ENCODE measurements at regions not wholly inside any gene's neighbourhood (a gene's known extent, or its start where the extent isn't known, plus 50 kb on each side); places are given as distances from the start of the nearest gene placed in this dataset.
"Not testable (repeated sequence)": the region's sequence is repeated elsewhere in the genome, so short reads cannot be mapped to it uniquely, and the experiment has no call there.

- no peak overlapping the region for H3K4me3 ChIP-seq (ENCODE audit: low read length)
- no peak for DNase-seq (ENCODE audit: low read depth)
- TF ChIP-seq CTCF (conservative IDR thresholded peaks at IDR 0.05; ENCODE audit: low read length), result no peak
Measured at GRCh38 chr12:131335456-131335855, 375.4 kb upstream of the SFSWAP start.

GRCh38 chr12:131337861-131338260, 373.0 kb upstream of the SFSWAP start:
- not testable (repeated sequence) for H3K4me3 ChIP-seq (ENCODE audit: low read length); DNase-seq (ENCODE audit: low read depth)

GRCh38 chr12:131340616-131341210, 370.2 kb upstream of the SFSWAP start:
- DNase-seq (ENCODE audit: low read depth), result no peak
- TF ChIP-seq CTCF (conservative IDR thresholded peaks at IDR 0.05; ENCODE audit: low read length), result no peak
- no peak overlapping the region for H3K4me3 ChIP-seq (ENCODE audit: low read length)

GRCh38 chr12:131341608-131342007, 369.3 kb upstream of the SFSWAP start:
- DNase-seq (ENCODE audit: low read depth), result not testable (repeated sequence)

GRCh38 chr12:131343436-131343835, 367.5 kb upstream of the SFSWAP start:
- DNase-seq (ENCODE audit: low read depth); H3K4me3 ChIP-seq (ENCODE audit: low read length): not testable (repeated sequence)

More at GRCh38 chr12:131341608-131342007, 369.3 kb upstream of the SFSWAP start:
- not testable (repeated sequence) for H3K4me3 ChIP-seq (ENCODE audit: low read length)

- DNase-seq (ENCODE audit: low read depth); H3K4me3 ChIP-seq (ENCODE audit: low read length): not testable (repeated sequence)
Measured at GRCh38 chr12:131344715-131345520, 366.0 kb upstream of the SFSWAP start.

GRCh38 chr12:131345521-131346436, 365.1 kb upstream of the SFSWAP start:
- DNase-seq (ENCODE audit: low read depth), result no peak
- no peak for TF ChIP-seq CTCF (conservative IDR thresholded peaks at IDR 0.05; ENCODE audit: low read length)
- no peak overlapping the region for H3K4me3 ChIP-seq (ENCODE audit: low read length)

GRCh38 chr12:131346555-131347344, 364.1 kb upstream of the SFSWAP start:
- no peak for TF ChIP-seq CTCF (conservative IDR thresholded peaks at IDR 0.05; ENCODE audit: low read length)

More at GRCh38 chr12:131346555-131347344, 364.1 kb upstream of the SFSWAP start:
- no peak for DNase-seq (ENCODE audit: low read depth)
- H3K4me3 ChIP-seq (ENCODE audit: low read length), result no peak overlapping the region

Measured in AG10803 (cell line).